ENCODE measurements at regions not wholly inside any gene's neighbourhood (a gene's known extent, or its start where the extent isn't known, plus 50 kb on each side); places are given as distances from the start of the nearest gene placed in this dataset.

DNA sequence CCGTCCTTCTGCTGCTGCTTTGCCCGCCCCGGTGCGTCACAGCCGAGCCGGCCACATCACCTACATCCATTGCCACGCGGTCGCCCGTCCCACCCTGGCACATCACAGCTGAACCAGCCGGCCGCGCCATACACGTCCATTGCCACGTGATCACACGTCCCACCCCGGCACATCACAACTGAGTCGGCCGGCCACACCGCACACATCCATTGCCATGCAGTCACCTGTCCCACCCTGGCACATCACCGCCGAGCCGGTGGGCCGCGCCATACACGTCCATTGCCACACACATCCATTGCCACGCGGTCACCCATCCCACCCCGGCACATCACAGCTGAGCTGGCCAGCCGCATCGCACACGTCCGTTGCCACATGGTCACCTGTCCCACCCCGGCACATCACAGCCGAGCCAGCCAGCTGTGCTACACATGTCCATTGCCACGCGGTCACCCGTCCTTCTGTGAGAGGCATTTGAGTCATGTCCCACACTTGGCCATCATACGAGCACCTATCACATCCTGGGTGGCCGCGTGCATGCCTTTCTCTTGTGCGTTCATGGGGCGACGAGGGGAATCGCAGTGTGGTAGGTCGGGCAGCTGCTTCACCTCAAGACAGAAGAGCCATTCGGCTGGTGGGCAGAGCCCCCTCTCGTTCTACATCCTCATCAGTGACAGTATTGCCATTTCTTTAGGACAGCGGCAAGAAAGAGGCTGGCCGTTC lies 58.6 kb downstream of the JAKMIP3 start (continued):
- TF ChIP-seq, protein P1, sequence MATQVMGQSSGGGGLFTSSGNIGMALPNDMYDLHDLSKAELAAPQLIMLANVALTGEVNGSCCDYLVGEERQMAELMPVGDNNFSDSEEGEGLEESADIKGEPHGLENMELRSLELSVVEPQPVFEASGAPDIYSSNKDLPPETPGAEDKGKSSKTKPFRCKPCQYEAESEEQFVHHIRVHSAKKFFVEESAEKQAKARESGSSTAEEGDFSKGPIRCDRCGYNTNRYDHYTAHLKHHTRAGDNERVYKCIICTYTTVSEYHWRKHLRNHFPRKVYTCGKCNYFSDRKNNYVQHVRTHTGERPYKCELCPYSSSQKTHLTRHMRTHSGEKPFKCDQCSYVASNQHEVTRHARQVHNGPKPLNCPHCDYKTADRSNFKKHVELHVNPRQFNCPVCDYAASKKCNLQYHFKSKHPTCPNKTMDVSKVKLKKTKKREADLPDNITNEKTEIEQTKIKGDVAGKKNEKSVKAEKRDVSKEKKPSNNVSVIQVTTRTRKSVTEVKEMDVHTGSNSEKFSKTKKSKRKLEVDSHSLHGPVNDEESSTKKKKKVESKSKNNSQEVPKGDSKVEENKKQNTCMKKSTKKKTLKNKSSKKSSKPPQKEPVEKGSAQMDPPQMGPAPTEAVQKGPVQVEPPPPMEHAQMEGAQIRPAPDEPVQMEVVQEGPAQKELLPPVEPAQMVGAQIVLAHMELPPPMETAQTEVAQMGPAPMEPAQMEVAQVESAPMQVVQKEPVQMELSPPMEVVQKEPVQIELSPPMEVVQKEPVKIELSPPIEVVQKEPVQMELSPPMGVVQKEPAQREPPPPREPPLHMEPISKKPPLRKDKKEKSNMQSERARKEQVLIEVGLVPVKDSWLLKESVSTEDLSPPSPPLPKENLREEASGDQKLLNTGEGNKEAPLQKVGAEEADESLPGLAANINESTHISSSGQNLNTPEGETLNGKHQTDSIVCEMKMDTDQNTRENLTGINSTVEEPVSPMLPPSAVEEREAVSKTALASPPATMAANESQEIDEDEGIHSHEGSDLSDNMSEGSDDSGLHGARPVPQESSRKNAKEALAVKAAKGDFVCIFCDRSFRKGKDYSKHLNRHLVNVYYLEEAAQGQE (IDR thresholded peaks at IDR 0.05; ENCODE audit: low read depth) = no peak

DNA sequence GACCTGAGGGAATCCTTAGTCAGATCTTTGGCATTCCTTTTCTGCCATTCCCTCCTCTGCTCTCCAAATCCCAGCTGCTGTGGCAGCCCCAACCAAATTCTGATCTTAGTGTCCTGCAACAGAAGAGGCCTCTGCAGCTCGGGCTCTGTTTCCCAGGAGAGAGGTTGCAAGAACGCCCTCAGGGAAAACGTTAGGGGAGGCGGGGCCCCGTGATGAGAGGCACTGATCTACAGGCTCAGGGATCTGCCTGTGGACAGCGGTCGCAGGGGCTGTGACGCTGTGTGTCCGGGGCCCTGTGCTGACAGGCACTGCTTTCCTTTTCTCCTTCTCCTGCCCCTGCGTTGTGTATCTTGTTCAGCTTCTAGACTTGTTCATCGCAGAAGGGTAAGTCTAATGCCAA lies 57.3 kb upstream of the DPYSL4 start:
- DNase-seq (ENCODE audit: low read depth, low spot score) = no peak
- Histone ChIP-seq H3K79me2 (ENCODE audit: insufficient read depth, low read length) (no peaks in the 10 kb centered on the region), H3K9me3 (ENCODE audit: control insufficient read depth in 1 of 2, insufficient read depth in 1 of 2, low read depth in 1 of 2, low read length in 2 of 2) (no peaks in the 10 kb centered on the region), H2AFZ (ENCODE audit: low read depth, low read length, poor library complexity, severe bottlenecking) (no peak overlapping the region), H4K20me1 (ENCODE audit: insufficient read depth) (no peaks in the 10 kb centered on the region), H3K9ac (ENCODE audit: low read length) (no peak overlapping the region), H3K36me3 (ENCODE audit: control insufficient read depth in 1 of 2, insufficient read depth in 2 of 2, low read length in 2 of 2) (no peaks in the 10 kb centered on the region), H3K4me1 (ENCODE audit: control insufficient read depth in 1 of 2, insufficient read depth in 2 of 2, low read length in 2 of 2) (no peaks in the 10 kb centered on the region), H3K4me2 (ENCODE audit: low read length) (no peak overlapping the region), H3K27me3 (ENCODE audit: insufficient read depth, low read length) (peaks cover 4% of the 10 kb centered on the region; the same call in 1 of the 2 replicates), H3K9me2 (ENCODE audit: insufficient read depth) (no peaks in the 10 kb centered on the region), H3K4me3 (replicated peaks in 1 of 2; ENCODE audit: low read depth in 1 of 2, low read length in 2 of 2) (no peak overlapping the region), H3K27ac (ENCODE audit: low read depth, low read length) (no peak overlapping the region)
- intact Hi-C loops (cut with micrococcal nuclease) = no loop called here
- no peak for ATAC-seq
- ChIA-PET RAD21 (ENCODE audit: low non-redundant PET in 1 of 2, low total read pairs in 2 of 2, uncharacterized antibody in 2 of 2, unreplicated experiment in 2 of 2) (no interaction called here), POLR2A (no interaction called here), CTCF (no interaction called here)
- BruUV-seq (replicated peaks) = no TSS peak
- TF ChIP-seq CEBPB (IDR thresholded peaks at IDR 0.05; ENCODE audit: low read depth) = no peak
- TF ChIP-seq, protein P2, sequence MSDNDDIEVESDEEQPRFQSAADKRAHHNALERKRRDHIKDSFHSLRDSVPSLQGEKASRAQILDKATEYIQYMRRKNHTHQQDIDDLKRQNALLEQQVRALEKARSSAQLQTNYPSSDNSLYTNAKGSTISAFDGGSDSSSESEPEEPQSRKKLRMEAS (IDR thresholded peaks at IDR 0.05) = no peak
- no peak for TF ChIP-seq ZNF274 (IDR thresholded peaks at IDR 0.05; ENCODE audit: low read depth, low read length)
- no peak for TF ChIP-seq RAD21 (IDR thresholded peaks at IDR 0.05; ENCODE audit: low read depth)
- no peak for TF ChIP-seq FOSL1 (IDR thresholded peaks at IDR 0.05; ENCODE audit: low read depth)
- no peak for TF ChIP-seq CBX3 (IDR thresholded peaks at IDR 0.05; ENCODE audit: low read depth)
- TF ChIP-seq EZH2phosphoT487 (IDR thresholded peaks at IDR 0.05; ENCODE audit: borderline replicate concordance) = no peak
- TF ChIP-seq, protein P3, sequence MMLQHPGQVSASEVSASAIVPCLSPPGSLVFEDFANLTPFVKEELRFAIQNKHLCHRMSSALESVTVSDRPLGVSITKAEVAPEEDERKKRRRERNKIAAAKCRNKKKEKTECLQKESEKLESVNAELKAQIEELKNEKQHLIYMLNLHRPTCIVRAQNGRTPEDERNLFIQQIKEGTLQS (IDR thresholded peaks at IDR 0.05) = no peak
- no peak for TF ChIP-seq EZH2 (IDR thresholded peaks at IDR 0.05)
- no peak for TF ChIP-seq TCF7L2 (IDR thresholded peaks at IDR 0.05; ENCODE audit: borderline replicate concordance, extremely low read depth, insufficient read depth, insufficient read length)
- TF ChIP-seq SP1 (IDR thresholded peaks at IDR 0.05; ENCODE audit: low read depth) = no peak
- TF ChIP-seq, protein P4, sequence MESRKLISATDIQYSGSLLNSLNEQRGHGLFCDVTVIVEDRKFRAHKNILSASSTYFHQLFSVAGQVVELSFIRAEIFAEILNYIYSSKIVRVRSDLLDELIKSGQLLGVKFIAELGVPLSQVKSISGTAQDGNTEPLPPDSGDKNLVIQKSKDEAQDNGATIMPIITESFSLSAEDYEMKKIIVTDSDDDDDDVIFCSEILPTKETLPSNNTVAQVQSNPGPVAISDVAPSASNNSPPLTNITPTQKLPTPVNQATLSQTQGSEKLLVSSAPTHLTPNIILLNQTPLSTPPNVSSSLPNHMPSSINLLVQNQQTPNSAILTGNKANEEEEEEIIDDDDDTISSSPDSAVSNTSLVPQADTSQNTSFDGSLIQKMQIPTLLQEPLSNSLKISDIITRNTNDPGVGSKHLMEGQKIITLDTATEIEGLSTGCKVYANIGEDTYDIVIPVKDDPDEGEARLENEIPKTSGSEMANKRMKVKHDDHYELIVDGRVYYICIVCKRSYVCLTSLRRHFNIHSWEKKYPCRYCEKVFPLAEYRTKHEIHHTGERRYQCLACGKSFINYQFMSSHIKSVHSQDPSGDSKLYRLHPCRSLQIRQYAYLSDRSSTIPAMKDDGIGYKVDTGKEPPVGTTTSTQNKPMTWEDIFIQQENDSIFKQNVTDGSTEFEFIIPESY (IDR thresholded peaks at IDR 0.05; ENCODE audit: extremely low read depth, insufficient replicate concordance, low read length) = no peak
- no peak for TF ChIP-seq ZFX (IDR thresholded peaks at IDR 0.05)
- no peak for TF ChIP-seq ELF1 (IDR thresholded peaks at IDR 0.05; ENCODE audit: borderline replicate concordance, low read depth)
- no peak for TF ChIP-seq JUND (IDR thresholded peaks at IDR 0.05)
- TF ChIP-seq SRF (IDR thresholded peaks at IDR 0.05; ENCODE audit: low read depth) = no peak
- TF ChIP-seq YY1 (IDR thresholded peaks at IDR 0.05; ENCODE audit: extremely low read depth, insufficient replicate concordance, low read depth, low read length) = no peak
- no peak for TF ChIP-seq SIN3A (IDR thresholded peaks at IDR 0.05; ENCODE audit: low read depth)

Measured in HCT116 (cell line).